ENCODE measurements at regions not wholly inside any gene's neighbourhood (a gene's known extent, or its start where the extent isn't known, plus 50 kb on each side); places are given as distances from the start of the nearest gene placed in this dataset.

DNA sequence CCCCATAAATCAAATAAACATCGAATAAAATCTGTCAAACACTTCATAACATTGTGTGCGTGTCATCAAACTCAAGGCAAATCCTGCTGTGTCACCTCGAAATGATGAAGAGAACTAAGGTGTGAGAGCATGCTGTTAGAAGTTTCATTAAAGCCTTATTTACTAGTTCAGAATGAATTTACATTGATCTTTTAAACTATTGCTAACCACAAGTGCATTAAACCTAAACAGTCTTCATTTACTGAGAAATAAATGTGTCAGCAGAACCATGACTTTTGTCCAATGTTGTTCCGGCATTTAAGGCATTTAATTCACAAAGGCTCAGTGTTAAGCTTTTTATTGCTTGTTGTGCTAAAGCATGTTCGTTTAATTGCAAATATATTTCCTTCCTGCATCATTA lies 474.4 kb downstream of the SETD4 start:
- Mint-ChIP-seq H3K27ac (ENCODE audit: unreplicated experiment) (no peak overlapping the region), H3K4me3 (ENCODE audit: unreplicated experiment) (no peak overlapping the region), H3K4me1 (ENCODE audit: low read depth) (peaks cover 4% of the 10 kb centered on the region), H3K9me3 (ENCODE audit: low read depth) (no peaks in the 10 kb centered on the region), H3K27me3 (ENCODE audit: low read depth) (no peaks in the 10 kb centered on the region), H3K36me3 (ENCODE audit: low read depth) (no peaks in the 10 kb centered on the region)
- no peak for TF ChIP-seq CTCF (IDR thresholded peaks at IDR 0.05)
- DNase-seq (ENCODE audit: low spot score) = no peak

DNA sequence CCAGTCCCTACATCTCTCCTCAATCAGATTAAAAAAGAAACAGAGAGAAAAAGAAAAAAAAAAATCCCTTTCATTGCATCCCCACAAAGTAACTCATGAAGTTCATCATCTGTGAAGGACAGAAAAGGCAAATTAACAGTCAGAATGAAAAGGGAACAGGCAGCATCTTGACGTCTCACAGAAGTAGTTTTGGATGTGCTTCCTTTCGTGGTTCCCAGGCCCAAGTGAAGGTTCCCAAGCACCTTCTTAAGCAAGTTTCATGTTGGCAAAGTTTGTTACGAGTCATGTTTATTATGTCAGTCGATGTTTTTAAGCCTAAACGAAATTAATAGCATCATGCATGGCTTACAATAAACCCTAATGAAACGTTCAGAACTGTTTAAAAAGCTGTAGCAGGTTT lies 475.2 kb downstream of the SETD4 start:
- no peaks in the 10 kb centered on the region for H3K9me3 Mint-ChIP-seq (ENCODE audit: low read depth)
- no peaks in the 10 kb centered on the region for H3K36me3 Mint-ChIP-seq (ENCODE audit: low read depth)
- no peak for DNase-seq (ENCODE audit: low spot score)
- H3K27me3 Mint-ChIP-seq (ENCODE audit: low read depth) = no peaks in the 10 kb centered on the region
- H3K4me3 Mint-ChIP-seq (ENCODE audit: unreplicated experiment) = no peak overlapping the region
- H3K27ac Mint-ChIP-seq (ENCODE audit: unreplicated experiment) = no peak overlapping the region
- no peak for TF ChIP-seq CTCF (IDR thresholded peaks at IDR 0.05)
- peaks cover 4% of the 10 kb centered on the region for H3K4me1 Mint-ChIP-seq (ENCODE audit: low read depth)

DNA sequence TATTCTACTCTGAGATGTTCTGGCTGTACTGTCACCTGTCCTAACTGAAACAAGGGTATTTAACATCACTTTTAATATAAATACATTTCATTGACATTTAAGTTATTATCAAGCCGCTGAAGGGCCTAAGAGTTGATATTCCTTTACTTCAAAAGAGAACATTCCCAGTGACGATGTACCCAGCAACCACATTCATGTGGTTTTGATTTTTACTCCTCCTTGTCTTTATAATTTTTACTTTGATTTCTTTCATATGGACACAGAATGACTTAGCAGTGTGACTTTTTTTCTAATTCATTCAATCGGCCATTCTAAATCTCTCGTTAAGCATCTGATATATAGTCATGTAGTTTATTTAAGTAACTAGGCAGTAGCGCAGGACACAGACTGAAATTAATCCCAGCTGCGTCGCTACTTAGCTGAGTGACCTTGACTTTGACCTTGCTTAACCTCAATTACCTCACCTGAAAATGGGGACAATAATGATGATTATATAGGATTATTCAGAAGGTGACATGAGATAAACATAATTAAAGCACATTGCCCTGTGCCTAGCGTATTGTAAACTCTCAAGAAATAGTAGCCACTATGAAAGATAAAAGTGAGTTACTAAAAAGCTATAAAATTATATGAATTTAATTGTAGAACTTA lies 476.6 kb downstream of the SETD4 start:
- no peak overlapping the region for H3K27ac Mint-ChIP-seq (ENCODE audit: unreplicated experiment)
- DNase-seq (ENCODE audit: low spot score) = no peak
- H3K9me3 Mint-ChIP-seq (ENCODE audit: low read depth) = no peaks in the 10 kb centered on the region
- no peak overlapping the region for H3K4me3 Mint-ChIP-seq (ENCODE audit: unreplicated experiment)
- no peaks in the 10 kb centered on the region for H3K36me3 Mint-ChIP-seq (ENCODE audit: low read depth)
- no peaks in the 10 kb centered on the region for H3K27me3 Mint-ChIP-seq (ENCODE audit: low read depth)
- H3K4me1 Mint-ChIP-seq (ENCODE audit: low read depth) = peaks cover 4% of the 10 kb centered on the region
- TF ChIP-seq CTCF (IDR thresholded peaks at IDR 0.05) = no peak

- H3K36me3 Mint-ChIP-seq (ENCODE audit: low read depth) = no peaks in the 10 kb centered on the region
- H3K4me1 Mint-ChIP-seq (ENCODE audit: low read depth) = peaks cover 4% of the 10 kb centered on the region
- no peak for DNase-seq (ENCODE audit: low spot score)
- no peak overlapping the region for H3K27ac Mint-ChIP-seq (ENCODE audit: unreplicated experiment)
- H3K27me3 Mint-ChIP-seq (ENCODE audit: low read depth) = no peaks in the 10 kb centered on the region
- no peak for TF ChIP-seq CTCF (IDR thresholded peaks at IDR 0.05)
- no peak overlapping the region for H3K4me3 Mint-ChIP-seq (ENCODE audit: unreplicated experiment)
- no peaks in the 10 kb centered on the region for H3K9me3 Mint-ChIP-seq (ENCODE audit: low read depth)
Observed at GRCh38 chr21:35582731-35583130, 477.6 kb downstream of the SETD4 start.

DNA sequence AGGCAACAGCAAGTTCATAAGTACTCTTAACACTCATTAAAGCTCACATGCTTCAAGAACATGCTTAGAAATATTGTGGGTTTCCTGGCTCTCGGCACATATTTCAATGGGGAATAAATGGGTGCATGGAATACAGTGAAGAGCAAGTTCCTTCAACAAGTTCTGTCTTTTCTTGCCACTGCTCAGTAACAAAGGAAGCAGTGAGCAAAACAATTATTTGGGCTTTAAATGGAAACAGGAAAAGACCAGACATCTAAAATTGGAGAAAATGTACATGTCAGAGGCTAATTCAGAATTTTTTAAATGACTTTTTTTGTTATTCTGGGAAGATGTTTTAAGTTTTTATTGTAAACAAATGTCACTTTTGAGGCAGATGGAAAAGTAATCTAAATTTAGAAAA lies 478.7 kb downstream of the SETD4 start:
- H3K4me1 Mint-ChIP-seq (ENCODE audit: low read depth) = peaks cover 4% of the 10 kb centered on the region
- H3K27me3 Mint-ChIP-seq (ENCODE audit: low read depth) = no peaks in the 10 kb centered on the region
- no peak overlapping the region for H3K27ac Mint-ChIP-seq (ENCODE audit: unreplicated experiment)
- no peak for TF ChIP-seq CTCF (IDR thresholded peaks at IDR 0.05)
- no peaks in the 10 kb centered on the region for H3K36me3 Mint-ChIP-seq (ENCODE audit: low read depth)
- no peak for DNase-seq (ENCODE audit: low spot score)
- no peaks in the 10 kb centered on the region for H3K9me3 Mint-ChIP-seq (ENCODE audit: low read depth)
- no peak overlapping the region for H3K4me3 Mint-ChIP-seq (ENCODE audit: unreplicated experiment)
